HUDEP-2 (cell line): ENCODE measurements at regions not wholly inside any gene's neighbourhood (a gene's known extent, or its start where the extent isn't known, plus 50 kb on each side); places are given as distances from the start of the nearest gene placed in this dataset.

Source experiments
- DNase-seq, 76 experiments: peaks; one replicate each; lab custom pipeline; 2025; ENCODE audit not compliant: unreplicated experiment in 76 of 76; lab: John Stamatoyannopoulos, UW

- DNase-seq, result no peak
Observed at GRCh38 chr13:111844222-111844671, 222.7 kb upstream of the SOX1 start.

- no peak for DNase-seq
Observed at GRCh38 chr13:111844682-111845081, 222.3 kb upstream of the SOX1 start.

- DNase-seq, result no peak
Observed at GRCh38 chr13:111845621-111846351, 221.2 kb upstream of the SOX1 start.

- DNase-seq, result no peak
Observed at GRCh38 chr13:111846391-111847159, 220.4 kb upstream of the SOX1 start.

GRCh38 chr13:111847964-111848363 lies 219.0 kb upstream of the SOX1 start:
- no peak for DNase-seq

- DNase-seq, result no peak
Observed at GRCh38 chr13:111850458-111850857, 216.5 kb upstream of the SOX1 start.

- no peak for DNase-seq
Observed at GRCh38 chr13:111850976-111851375, 216.0 kb upstream of the SOX1 start.

- no peak for DNase-seq
Observed at GRCh38 chr13:111852725-111853518, 214.0 kb upstream of the SOX1 start.

- no peak for DNase-seq
Observed at GRCh38 chr13:111853721-111854120, 213.2 kb upstream of the SOX1 start.

- no peak for DNase-seq
Observed at GRCh38 chr13:111854403-111854802, 212.5 kb upstream of the SOX1 start.

GRCh38 chr13:111855191-111855590 lies 211.8 kb upstream of the SOX1 start:
- DNase-seq, result no peak

- DNase-seq, result no peak
Observed at GRCh38 chr13:111855786-111856185, 211.2 kb upstream of the SOX1 start.

- DNase-seq, result no peak
Observed at GRCh38 chr13:111856571-111856970, 210.4 kb upstream of the SOX1 start.

- DNase-seq, result no peak
Observed at GRCh38 chr13:111857336-111857735, 209.6 kb upstream of the SOX1 start.

- DNase-seq, result no peak
Observed at GRCh38 chr13:111857846-111858560, 208.9 kb upstream of the SOX1 start.

GRCh38 chr13:111858571-111858970 lies 208.4 kb upstream of the SOX1 start:
- DNase-seq, result no peak

- DNase-seq, result no peak
Observed at GRCh38 chr13:111859354-111860230, 207.4 kb upstream of the SOX1 start.

GRCh38 chr13:111860231-111860552 lies 206.8 kb upstream of the SOX1 start:
- no peak for DNase-seq

GRCh38 chr13:111861319-111861718 lies 205.6 kb upstream of the SOX1 start:
- DNase-seq, result no peak
